HEK293T (cell line): ENCODE measurements at regions not wholly inside any gene's neighbourhood (a gene's known extent, or its start where the extent isn't known, plus 50 kb on each side); places are given as distances from the start of the nearest gene placed in this dataset.
"Not testable (repeated sequence)": the region's sequence is repeated elsewhere in the genome, so short reads cannot be mapped to it uniquely, and the experiment has no call there.

Experiments used
- CTCF ChIA-PET: fragments of 350-600 bp; formaldehyde crosslinking; extraction: SDS; loops from one replicate; lab custom pipeline; 2021; ENCODE audit warnings: antibody characterized with exemption, inconsistent platforms; lab: Yijun Ruan, JAX
- POLR2A ChIA-PET: fragments of 350-600 bp; formaldehyde crosslinking; extraction: SDS; loops from one replicate; lab custom pipeline; 2020; ENCODE audit warnings: antibody characterized with exemption, inconsistent platforms; lab: Yijun Ruan, JAX
- DNase-seq: peaks from one replicate; pipeline ENCODE4 v3.0.0; 2012; ENCODE audit warnings: mixed read lengths; ENCODE audit errors: extremely low spot score
- ARNT ChIP-seq: fragments of 450-650 bp; IDR thresholded peaks from 2 replicates; pipeline ENCODE4 v1.6.1; 2017; ENCODE audit warnings: mild to moderate bottlenecking
- BHLHE40 ChIP-seq: fragments of 450-650 bp; IDR thresholded peaks from 2 replicates; pipeline ENCODE4 v1.6.1; 2016; ENCODE audit warnings: mild to moderate bottlenecking, moderate library complexity, borderline replicate concordance
- CTBP1 ChIP-seq: fragments of 450-650 bp; IDR thresholded peaks from 2 replicates; pipeline ENCODE4 v1.6.1; 2016; ENCODE audit warnings: borderline replicate concordance
- ELF4 ChIP-seq: fragments of 450-650 bp; IDR thresholded peaks from 2 replicates; pipeline ENCODE4 v1.6.1; 2017; ENCODE audit warnings: antibody characterized with exemption
- FOXA1 ChIP-seq: fragments of 450-650 bp; IDR thresholded peaks from 2 replicates; pipeline ENCODE4 v1.6.1; 2016; ENCODE audit warnings: mild to moderate bottlenecking
- FOXK2 ChIP-seq: fragments of 450-650 bp; IDR thresholded peaks from 2 replicates; pipeline ENCODE4 v1.6.1; 2016; ENCODE audit warnings: mild to moderate bottlenecking
- FOXM1 ChIP-seq: fragments of 450-650 bp; IDR thresholded peaks from 2 replicates; pipeline ENCODE4 v1.6.1; 2017; ENCODE audit warnings: mild to moderate bottlenecking, borderline replicate concordance
- HDGF ChIP-seq: fragments of 450-650 bp; IDR thresholded peaks from 2 replicates; pipeline ENCODE4 v1.6.1; 2017; ENCODE audit warnings: antibody characterized with exemption, borderline replicate concordance
- L3MBTL2 ChIP-seq: fragments of 450-650 bp; conservative IDR thresholded peaks from 2 replicates; pipeline ENCODE4 v1.6.1; 2016; ENCODE audit warnings: mild to moderate bottlenecking
- LEF1 ChIP-seq: fragments of 450-650 bp; IDR thresholded peaks from 2 replicates; pipeline ENCODE4 v1.6.1; 2017; ENCODE audit warnings: mild to moderate bottlenecking, borderline replicate concordance
- NFRKB ChIP-seq: fragments of 450-650 bp; IDR thresholded peaks from 2 replicates; pipeline ENCODE4 v1.6.1; 2016; ENCODE audit warnings: mild to moderate bottlenecking, moderate library complexity
- SP1 ChIP-seq: fragments of 450-650 bp; IDR thresholded peaks from 2 replicates; pipeline ENCODE4 v1.6.1; 2017
- SUZ12 ChIP-seq: fragments of 450-650 bp; IDR thresholded peaks from 2 replicates; pipeline ENCODE4 v1.6.1; 2016; ENCODE audit warnings: mild to moderate bottlenecking
- TARDBP ChIP-seq: fragments of 450-650 bp; IDR thresholded peaks from 2 replicates; pipeline ENCODE4 v1.6.1; 2016
- ZNF384 ChIP-seq: fragments of 450-650 bp; IDR thresholded peaks from 2 replicates; pipeline ENCODE4 v1.6.1; 2016
- TF ChIP-seq, protein P1 (sequence below): fragments of 450-650 bp; IDR thresholded peaks from 2 replicates; pipeline ENCODE4 v1.6.1; 2016

GRCh38 chr15:81728726-81729125 is 317.1 kb downstream of the MEX3B start:
- ChIA-PET POLR2A (interaction anchor here (1.2 kb wide), 1 partner anchor 26 kb away, joined by 3 read pairs; no protein-coding TSS in a partner anchor), CTCF (no interaction called here)
- no peak for DNase-seq
- TF ChIP-seq FOXM1 (no peak), L3MBTL2 (no peak), BHLHE40 (no peak), CTBP1 (no peak), FOXK2 (no peak), TARDBP (no peak), SUZ12 (no peak)
- TF ChIP-seq, protein P1, sequence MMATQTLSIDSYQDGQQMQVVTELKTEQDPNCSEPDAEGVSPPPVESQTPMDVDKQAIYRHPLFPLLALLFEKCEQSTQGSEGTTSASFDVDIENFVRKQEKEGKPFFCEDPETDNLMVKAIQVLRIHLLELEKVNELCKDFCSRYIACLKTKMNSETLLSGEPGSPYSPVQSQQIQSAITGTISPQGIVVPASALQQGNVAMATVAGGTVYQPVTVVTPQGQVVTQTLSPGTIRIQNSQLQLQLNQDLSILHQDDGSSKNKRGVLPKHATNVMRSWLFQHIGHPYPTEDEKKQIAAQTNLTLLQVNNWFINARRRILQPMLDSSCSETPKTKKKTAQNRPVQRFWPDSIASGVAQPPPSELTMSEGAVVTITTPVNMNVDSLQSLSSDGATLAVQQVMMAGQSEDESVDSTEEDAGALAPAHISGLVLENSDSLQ: no peak

DNA sequence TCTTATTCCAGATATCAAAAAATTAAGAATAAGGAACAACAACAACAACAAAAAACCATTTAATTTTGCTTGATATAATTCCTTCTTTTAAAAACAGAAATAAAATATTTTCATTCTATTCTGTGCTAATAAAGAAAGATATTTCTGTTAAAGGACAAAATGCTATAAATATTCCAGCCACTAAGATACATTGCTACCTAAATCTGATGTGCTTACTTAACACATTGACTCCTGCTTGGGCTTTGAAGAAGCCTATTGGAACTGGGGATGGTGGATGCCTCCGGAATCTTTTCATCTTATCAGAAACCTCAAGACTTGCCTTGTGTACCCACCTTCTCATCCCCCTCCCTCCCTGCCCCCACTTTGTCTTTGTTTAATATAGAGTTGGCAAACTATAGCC is 320.2 kb downstream of the MEX3B start:
- no peak for DNase-seq
- ChIA-PET POLR2A (no interaction called here), CTCF (no interaction called here)
- TF ChIP-seq CTBP1 (no peak), L3MBTL2 (no peak), FOXA1 (no peak), ZNF384 (no peak), SUZ12 (no peak), NFRKB (no peak), ARNT (no peak), BHLHE40 (no peak), SP1 (no peak), FOXM1 (no peak), ELF4 (no peak), TARDBP (no peak), LEF1 (no peak), FOXK2 (no peak), HDGF (no peak)
- TF ChIP-seq, protein P1: no peak

DNA sequence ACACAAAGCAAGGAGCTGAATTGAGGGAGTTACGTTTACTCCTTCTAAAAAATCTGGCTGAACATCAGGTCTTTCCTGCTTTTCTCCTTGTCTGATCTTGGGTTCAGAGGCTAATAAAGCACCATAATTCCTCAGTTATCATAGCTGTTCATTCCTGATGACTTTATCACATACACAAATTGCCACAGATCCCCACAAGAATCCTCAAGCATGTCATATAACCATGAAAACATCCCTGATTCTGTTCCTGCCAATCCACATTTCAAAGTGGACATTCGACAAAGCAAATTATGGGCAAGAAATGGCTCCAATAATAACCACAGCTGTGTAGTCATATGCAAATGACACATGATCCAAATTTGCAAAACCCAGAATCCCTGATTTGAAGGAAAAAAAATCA is 321.3 kb downstream of the MEX3B start:
- DNase-seq: no peak
- ChIA-PET CTCF (no interaction called here), POLR2A (no interaction called here)
- TF ChIP-seq ZNF384 (no peak), ELF4 (no peak), LEF1 (no peak), FOXM1 (no peak), HDGF (no peak), SUZ12 (no peak), NFRKB (no peak), ARNT (no peak), SP1 (no peak), TARDBP (no peak), FOXK2 (no peak), L3MBTL2 (no peak), CTBP1 (no peak), BHLHE40 (no peak)
- TF ChIP-seq, protein P1: no peak

GRCh38 chr15:81723701-81724100 is 322.1 kb downstream of the MEX3B start:
- TF ChIP-seq NFRKB: no peak
- no peak for TF ChIP-seq ELF4
- no peak for TF ChIP-seq FOXM1
- TF ChIP-seq FOXA1: no peak
- TF ChIP-seq HDGF: no peak
- TF ChIP-seq TARDBP: no peak
- TF ChIP-seq SUZ12: no peak
- no peak for TF ChIP-seq L3MBTL2
- TF ChIP-seq, protein P1: no peak
- no peak for DNase-seq
- CTCF ChIA-PET: no interaction called here
- POLR2A ChIA-PET: no interaction called here

GRCh38 chr15:81723113-81723651 is 322.6 kb downstream of the MEX3B start:
- CTCF ChIA-PET: no interaction called here
- TF ChIP-seq TARDBP (no peak), ARNT (no peak), BHLHE40 (no peak), NFRKB (no peak), LEF1 (no peak), FOXK2 (no peak), FOXM1 (no peak), SP1 (no peak), CTBP1 (no peak), HDGF (no peak), FOXA1 (no peak), SUZ12 (no peak), ELF4 (no peak), L3MBTL2 (no peak), ZNF384 (no peak)
- TF ChIP-seq, protein P1: no peak
- DNase-seq: no peak
- POLR2A ChIA-PET: no interaction called here

DNA sequence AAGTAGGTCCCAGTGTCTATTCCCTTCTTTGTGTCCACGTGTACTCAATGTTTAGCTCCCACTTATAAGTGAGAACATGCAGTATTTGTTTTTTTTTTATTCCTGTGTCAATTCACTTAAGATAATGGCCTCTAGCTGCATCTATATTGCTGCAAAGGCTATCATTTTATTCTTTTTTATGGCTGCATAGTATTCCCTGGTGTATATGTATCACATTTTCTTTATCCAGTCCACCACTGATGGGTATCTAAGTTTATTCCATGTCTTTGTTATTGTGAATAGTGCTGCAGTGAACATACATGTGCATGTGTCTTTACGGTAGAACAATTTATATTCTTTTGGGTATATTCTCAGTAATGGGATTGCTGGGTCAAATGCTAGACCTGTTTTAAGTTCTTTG is 329.4 kb downstream of the MEX3B start:
- POLR2A ChIA-PET, CTCF ChIA-PET, DNase-seq: not testable (repeated sequence)
